GM23248 (cell line): ENCODE measurements at regions not wholly inside any gene's neighbourhood (a gene's known extent, or its start where the extent isn't known, plus 50 kb on each side); places are given as distances from the start of the nearest gene placed in this dataset.

Experiments
- EZH2 ChIP-seq: fragments of 200-600 bp; sonication (generic); IDR thresholded peaks from 2 replicates; pipeline ENCODE4 v1.6.1; 2018; ENCODE audit warnings: antibody characterized with exemption, mild to moderate bottlenecking; ENCODE audit not compliant: insufficient read depth, poor library complexity, severe bottlenecking
- EZH2phosphoT487 ChIP-seq: fragments of 200-600 bp; sonication (generic); IDR thresholded peaks from 2 replicates; pipeline ENCODE4 v1.6.1; 2018; ENCODE audit warnings: antibody characterized with exemption, moderate library complexity, mild to moderate bottlenecking, low read depth; ENCODE audit not compliant: insufficient read depth

DNA sequence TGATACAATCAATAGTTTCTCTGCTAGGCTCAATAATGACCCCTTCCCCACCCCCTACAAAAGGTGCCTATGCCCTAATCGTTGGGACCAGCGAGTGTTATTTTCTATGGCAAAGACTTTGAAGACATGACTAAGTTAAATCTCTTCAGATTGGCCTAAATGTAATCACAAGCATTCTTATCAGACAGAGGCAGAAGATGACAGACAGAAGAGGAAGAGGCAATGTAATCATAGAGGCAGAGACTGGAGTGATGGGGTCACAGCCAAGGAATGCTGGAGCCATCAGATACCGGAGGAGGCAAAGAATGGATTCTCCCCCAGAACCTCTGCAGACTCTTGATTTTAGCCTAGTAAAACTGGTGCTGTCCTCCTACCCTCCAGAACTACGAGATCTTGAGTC is 159.3 kb downstream of the EDN1 start:
- TF ChIP-seq EZH2 (no peak), EZH2phosphoT487 (no peak)
